ENCODE measurements at regions not wholly inside any gene's neighbourhood (a gene's known extent, or its start where the extent isn't known, plus 50 kb on each side); places are given as distances from the start of the nearest gene placed in this dataset.
"Not testable (repeated sequence)": the region's sequence is repeated elsewhere in the genome, so short reads cannot be mapped to it uniquely, and the experiment has no call there.

GRCh38 chr2:111451692-111452199 lies 331.0 kb downstream of the BCL2L11 start:
- not testable (repeated sequence) for TF ChIP-seq CTCF, POLR2A (IDR thresholded peaks at IDR 0.05)

Data from Peyer's patch (tissue), 4 donors.